Mesenchymal stem cell (in vitro differentiated cells and primary cell): ENCODE measurements at regions not wholly inside any gene's neighbourhood (a gene's known extent, or its start where the extent isn't known, plus 50 kb on each side); places are given as distances from the start of the nearest gene placed in this dataset.
"Not testable (repeated sequence)": the region's sequence is repeated elsewhere in the genome, so short reads cannot be mapped to it uniquely, and the experiment has no call there.

ENCODE experiments used
- DNase-seq: peaks from one replicate; pipeline ENCODE4 v3.0.0-alpha.2; 2013
- H2AFZ ChIP-seq: one replicate; pipeline ENCODE4 v1.6.1; 2013; ENCODE audit warnings: low read depth, mild to moderate bottlenecking, control low read depth, inconsistent platforms, low read length, moderate library complexity
- H2AK5ac ChIP-seq: 2 replicates; pipeline ENCODE4 v1.6.1; 2013; ENCODE audit warnings: low read length, moderate library complexity, mild to moderate bottlenecking, inconsistent platforms; ENCODE audit not compliant: severe bottlenecking
- H2BK120ac ChIP-seq: one replicate; pipeline ENCODE4 v1.6.1; 2013; ENCODE audit warnings: low read depth, mild to moderate bottlenecking, inconsistent platforms, low read length, moderate library complexity
- H2BK12ac ChIP-seq, 2 experiments: one replicate each; pipeline ENCODE4 v1.6.1; 2013; ENCODE audit warnings: inconsistent platforms in 2 of 2, low read length in 2 of 2, mild to moderate bottlenecking in 2 of 2, moderate library complexity in 2 of 2, control low read depth in 1 of 2
- H2BK15ac ChIP-seq: one replicate; pipeline ENCODE4 v1.6.1; 2013; ENCODE audit warnings: mild to moderate bottlenecking, low read depth, inconsistent platforms; ENCODE audit not compliant: poor library complexity, severe bottlenecking
- H2BK5ac ChIP-seq: 2 replicates; pipeline ENCODE4 v1.6.1; 2013; ENCODE audit warnings: low read depth, mild to moderate bottlenecking, low read length, control low read depth, inconsistent platforms; ENCODE audit not compliant: poor library complexity, severe bottlenecking
- H3K14ac ChIP-seq, 2 experiments: one replicate each; pipeline ENCODE4 v1.6.1; 2013; ENCODE audit warnings: inconsistent platforms in 2 of 2, low read length in 2 of 2, control low read depth in 1 of 2, mild to moderate bottlenecking in 1 of 2, moderate library complexity in 1 of 2
- H3K18ac ChIP-seq, 2 experiments: one replicate each; pipeline ENCODE4 v1.6.1; 2013; ENCODE audit warnings: inconsistent platforms in 2 of 2, low read length in 2 of 2, control low read depth in 1 of 2, low read depth in 1 of 2, mild to moderate bottlenecking in 1 of 2
- H3K23ac ChIP-seq, 2 experiments: one replicate each; pipeline ENCODE4 v1.6.1; 2013; ENCODE audit warnings: inconsistent platforms in 2 of 2, low read length in 2 of 2, mild to moderate bottlenecking in 2 of 2, moderate library complexity in 2 of 2, control low read depth in 1 of 2
- H3K27ac ChIP-seq: 2 replicates; pipeline ENCODE4 v1.5.1; 2013; ENCODE audit warnings: mild to moderate bottlenecking, moderate library complexity, low read length, control low read depth, inconsistent platforms; ENCODE audit not compliant: poor library complexity, severe bottlenecking
- H3K27me3 ChIP-seq, 2 experiments: 2 replicates each; pipeline versions ENCODE4 v1.6.1 to v1.7.0; 2013; ENCODE audit warnings: low read length in 2 of 2, mild to moderate bottlenecking in 2 of 2, moderate library complexity in 2 of 2, control low read depth in 1 of 2, inconsistent platforms in 1 of 2; ENCODE audit not compliant: control insufficient read depth in 1 of 2, insufficient read depth in 1 of 2
- H3K36me3 ChIP-seq, 2 experiments: 2 replicates each; pipeline versions ENCODE4 v1.6.1 to v1.7.0; 2013; ENCODE audit warnings: low read length in 2 of 2, control low read depth in 1 of 2, inconsistent platforms in 1 of 2, low read depth in 1 of 2, mild to moderate bottlenecking in 1 of 2; ENCODE audit not compliant: insufficient read depth in 2 of 2, control insufficient read depth in 1 of 2
- H3K4ac ChIP-seq, 2 experiments: one replicate each; pipeline ENCODE4 v1.6.1; 2013; ENCODE audit warnings: inconsistent platforms in 2 of 2, low read length in 2 of 2, mild to moderate bottlenecking in 2 of 2, moderate library complexity in 2 of 2, control low read depth in 1 of 2, low read depth in 1 of 2
- H3K4me1 ChIP-seq: 2 replicates; pipeline ENCODE4 v1.6.1; 2013; ENCODE audit warnings: low read depth, low read length, control low read depth; ENCODE audit not compliant: control insufficient read depth, insufficient read depth
- H3K4me2 ChIP-seq: 2 replicates; pipeline ENCODE4 v1.6.1; 2013; ENCODE audit warnings: low read length, mild to moderate bottlenecking, inconsistent platforms; ENCODE audit not compliant: poor library complexity, severe bottlenecking
- H3K4me3 ChIP-seq, 2 experiments: 2 replicates each; pipeline versions ENCODE4 v1.5.1 to v1.7.0; 2013; ENCODE audit warnings: low read length in 2 of 2, mild to moderate bottlenecking in 2 of 2, control low read depth in 1 of 2, low read depth in 1 of 2; ENCODE audit not compliant: insufficient read depth in 1 of 2
- H3K79me1 ChIP-seq: replicated peaks from 2 replicates; pipeline ENCODE4 v1.6.1; 2013; ENCODE audit warnings: mild to moderate bottlenecking, control low read depth, low read length, inconsistent platforms; ENCODE audit not compliant: poor library complexity, severe bottlenecking
- H3K9ac ChIP-seq: 2 replicates; pipeline ENCODE4 v1.7.0; 2013; ENCODE audit warnings: mild to moderate bottlenecking, low read length, moderate library complexity
- H3K9me3 ChIP-seq: 2 replicates; pipeline ENCODE4 v1.7.0; 2013; ENCODE audit warnings: mild to moderate bottlenecking, low read length; ENCODE audit not compliant: control insufficient read depth
- H4K8ac ChIP-seq: one replicate; pipeline ENCODE4 v1.6.1; 2013; ENCODE audit warnings: inconsistent platforms, mild to moderate bottlenecking, low read length, moderate library complexity
- H4K91ac ChIP-seq: one replicate; pipeline ENCODE4 v1.6.1; 2013; ENCODE audit warnings: mild to moderate bottlenecking, low read length, inconsistent platforms
- whole genome bisulfite sequencing: methylation state at CpG from one replicate; pipeline ENCODE4 v1.1.7; 2013; ENCODE audit warnings: mixed read lengths; 5-methylcytosine and 5-hydroxymethylcytosine counted together

- 83% methylated on average over 15 of the region's 15 CpGs for WGBS
- no peaks in the 10 kb centered on the region for H3K79me1 ChIP-seq
- no peak overlapping the region for H2AK5ac ChIP-seq
- H3K27ac ChIP-seq, result no peak overlapping the region
- H3K9me3 ChIP-seq, result no peaks in the 10 kb centered on the region
- no peak overlapping the region for H3K4ac ChIP-seq
- no peak overlapping the region for H3K4me3 ChIP-seq
- H4K8ac ChIP-seq, result no peak overlapping the region
- H3K18ac ChIP-seq, result no peak overlapping the region
- no peak for DNase-seq
- H3K4me1 ChIP-seq, result no peaks in the 10 kb centered on the region
- H3K14ac ChIP-seq, result no peak overlapping the region
- H3K27me3 ChIP-seq, result no peaks in the 10 kb centered on the region
- no peak overlapping the region for H3K9ac ChIP-seq
- H2BK15ac ChIP-seq, result no peak overlapping the region
- no peak overlapping the region for H2BK12ac ChIP-seq
- H2AFZ ChIP-seq, result no peak overlapping the region
- H3K23ac ChIP-seq, result no peak overlapping the region
- H2BK5ac ChIP-seq, result no peak overlapping the region
- H4K91ac ChIP-seq, result no peak overlapping the region
- H3K4me2 ChIP-seq, result no peak overlapping the region
- H2BK120ac ChIP-seq, result no peak overlapping the region
- H3K36me3 ChIP-seq, result no peaks in the 10 kb centered on the region
These were observed 507.7 kb downstream of the ZIC3 start for GRCh38 chrX:138073626-138074025.

DNA sequence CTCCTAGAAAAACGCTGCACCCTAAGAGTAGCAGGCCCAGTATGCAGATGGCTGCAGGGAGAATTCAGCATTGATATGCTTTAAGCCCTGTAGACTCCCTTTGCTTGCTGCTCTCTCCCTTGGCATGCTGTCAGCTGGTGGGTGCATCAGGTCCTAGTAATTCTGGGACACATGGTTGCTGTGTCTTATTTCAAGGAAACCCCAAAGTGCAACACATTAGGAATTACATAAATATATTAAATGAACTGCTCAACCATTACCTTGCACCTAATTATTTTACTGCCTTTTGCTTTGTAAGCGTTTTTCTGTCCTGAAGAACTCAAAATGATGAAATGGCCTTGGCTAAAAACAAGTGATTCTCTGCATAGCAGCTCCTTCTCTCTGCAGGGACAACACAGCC, 516.3 kb downstream of the ZIC3 start:
- H4K8ac ChIP-seq, result no peak overlapping the region
- no peak overlapping the region for H3K4me3 ChIP-seq
- H2AK5ac ChIP-seq, result no peak overlapping the region
- WGBS, result 7% methylated on average over 2 of the region's 2 CpGs
- H2BK120ac ChIP-seq, result no peak overlapping the region
- peaks cover 6% of the 10 kb centered on the region for H3K9me3 ChIP-seq
- H2BK15ac ChIP-seq, result no peak overlapping the region
- H3K14ac ChIP-seq, result no peak overlapping the region
- H2AFZ ChIP-seq, result no peak overlapping the region
- no peaks in the 10 kb centered on the region for H3K36me3 ChIP-seq
- no peak overlapping the region for H3K18ac ChIP-seq
- H3K79me1 ChIP-seq, result no peaks in the 10 kb centered on the region
- H3K27ac ChIP-seq, result no peak overlapping the region
- H3K4me1 ChIP-seq, result no peaks in the 10 kb centered on the region
- no peak overlapping the region for H3K9ac ChIP-seq
- H3K27me3 ChIP-seq, result no peaks in the 10 kb centered on the region
- no peak overlapping the region for H3K4me2 ChIP-seq
- H3K4ac ChIP-seq, result no peak overlapping the region
- H2BK12ac ChIP-seq, result no peak overlapping the region
- H2BK5ac ChIP-seq, result no peak overlapping the region
- no peak overlapping the region for H3K23ac ChIP-seq
- DNase-seq, result no peak
- no peak overlapping the region for H4K91ac ChIP-seq

DNA sequence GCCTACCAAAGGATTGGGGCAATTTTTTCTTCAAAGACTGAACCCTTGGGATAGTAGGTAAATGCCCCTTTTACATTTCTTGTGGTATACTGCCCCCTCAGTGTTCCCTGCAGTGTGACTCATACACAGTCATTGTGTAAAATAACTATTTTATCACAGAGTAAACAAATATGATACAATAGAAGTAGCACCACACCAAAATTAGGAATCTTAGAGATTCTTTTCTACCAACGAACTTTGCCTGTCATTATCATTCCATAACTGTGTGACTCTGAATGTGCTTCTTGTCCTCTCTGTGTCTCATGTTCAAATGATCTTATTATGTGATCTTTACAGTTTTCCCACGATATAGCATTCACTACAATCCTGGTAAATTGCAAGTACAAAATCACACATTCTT, 517.0 kb downstream of the ZIC3 start:
- Histone ChIP-seq H2AFZ (no peak overlapping the region), H3K36me3 (no peaks in the 10 kb centered on the region), H2AK5ac (no peak overlapping the region), H4K91ac (no peak overlapping the region), H3K9me3 (peaks cover 6% of the 10 kb centered on the region), H3K27ac (no peak overlapping the region), H2BK5ac (no peak overlapping the region), H4K8ac (no peak overlapping the region), H3K9ac (no peak overlapping the region), H3K4me2 (no peak overlapping the region), H3K18ac (no peak overlapping the region), H3K4me3 (no peak overlapping the region), H2BK120ac (no peak overlapping the region), H2BK12ac (no peak overlapping the region), H3K27me3 (no peaks in the 10 kb centered on the region), H3K23ac (no peak overlapping the region), H3K4me1 (no peaks in the 10 kb centered on the region), H3K14ac (no peak overlapping the region), H3K4ac (no peak overlapping the region), H2BK15ac (no peak overlapping the region), H3K79me1 (no peaks in the 10 kb centered on the region)
- 37% methylated on average over 2 of the region's 2 CpGs for WGBS
- DNase-seq, result no peak

- H3K27ac ChIP-seq, H3K9ac ChIP-seq, H2BK12ac ChIP-seq, H3K4me3 ChIP-seq, H2BK5ac ChIP-seq, H3K27me3 ChIP-seq, H2AK5ac ChIP-seq, H2BK120ac ChIP-seq, H3K14ac ChIP-seq, DNase-seq, H3K9me3 ChIP-seq, H3K23ac ChIP-seq, H3K18ac ChIP-seq, H3K4me1 ChIP-seq, H3K4ac ChIP-seq, H3K4me2 ChIP-seq, H2BK15ac ChIP-seq, H3K79me1 ChIP-seq, H3K36me3 ChIP-seq, H4K91ac ChIP-seq, H4K8ac ChIP-seq, H2AFZ ChIP-seq: not testable (repeated sequence)
- no CpG with 5 or more reads among the region's 3 CpGs for WGBS
These were observed 545.0 kb downstream of the ZIC3 start for GRCh38 chrX:138110910-138111309.
